ENCODE measurements at regions not wholly inside any gene's neighbourhood (a gene's known extent, or its start where the extent isn't known, plus 50 kb on each side); places are given as distances from the start of the nearest gene placed in this dataset.

GRCh38 chr2:212745359-212745758, 206.8 kb upstream of the ERBB4 start:
- no peak for DNase-seq
- no peak overlapping the region for H2AK5ac ChIP-seq (ENCODE audit: insufficient read length, low read length)
- Mint-ChIP-seq H3K9me3 (0 out of 5 replicates have a peak, but pooled peaks cover 0 to under 1% of the 10 kb centered on the region in 2 experiments), H3K4me3 (no peak overlapping the region), H3K4me1 (peaks cover 0 to 4% of the 10 kb centered on the region in 2 experiments; a peak in 2 of 4 replicates), H3K36me3 (ENCODE audit: insufficient read depth in 1 of 3, low read depth in 3 of 3) (peaks cover 0 to 2% (median 0%) of the 10 kb centered on the region in 3 experiments; a peak in 2 of 7 replicates), H3K27ac (no peak overlapping the region), H3K27me3 (ENCODE audit: low read depth) (no peaks in the 10 kb centered on the region)
- no peak overlapping the region for H3T11ph ChIP-seq (ENCODE audit: low read length)
- H3K27ac ChIP-seq (ENCODE audit: insufficient read length, low read depth, low read length), result no peak overlapping the region
- H4K20me1 ChIP-seq (ENCODE audit: control insufficient read depth, insufficient read depth, insufficient read length), result no peaks in the 10 kb centered on the region
- H3K56ac ChIP-seq (ENCODE audit: insufficient read length, low read depth, low read length), result no peak overlapping the region
- no peaks in the 10 kb centered on the region for H3K23me2 ChIP-seq (ENCODE audit: insufficient read length, low read depth, low read length, poor library complexity, severe bottlenecking)
- H3K79me2 ChIP-seq (ENCODE audit: insufficient read depth, low read length), result no peaks in the 10 kb centered on the region
- H3K18ac ChIP-seq (ENCODE audit: insufficient read length, low read depth, low read length), result no peak overlapping the region
- no peak overlapping the region for H3K14ac ChIP-seq (ENCODE audit: insufficient read depth, low read length)
- no peak for TF ChIP-seq CTCF (conservative IDR thresholded peaks at IDR 0.05)
- no peak overlapping the region for H3K9ac ChIP-seq (ENCODE audit: extremely low read depth, insufficient read length, low read length)
- H3K79me1 ChIP-seq (ENCODE audit: insufficient read depth, low read depth, low read length, poor library complexity, severe bottlenecking), result no peaks in the 10 kb centered on the region
- H2BK5ac ChIP-seq (ENCODE audit: insufficient read length, low read length), result no peak overlapping the region
- no peaks in the 10 kb centered on the region for H3K4me1 ChIP-seq (ENCODE audit: insufficient read depth, low read length)
- no peak overlapping the region for H3K4ac ChIP-seq (ENCODE audit: low read depth, low read length)
- no peak overlapping the region for H4K8ac ChIP-seq (replicated peaks; ENCODE audit: insufficient read length, low read depth, low read length)
- no peak overlapping the region for H2AFZ ChIP-seq (ENCODE audit: low read length)
- H2BK20ac ChIP-seq (ENCODE audit: low read depth, low read length, poor library complexity, severe bottlenecking), result no peak overlapping the region
- H3K9me3 ChIP-seq (ENCODE audit: control insufficient read depth, low read depth, low read length), result no peaks in the 10 kb centered on the region
- H2BK120ac ChIP-seq (ENCODE audit: low read depth, low read length, poor library complexity, severe bottlenecking), result no peak overlapping the region
- no peak overlapping the region for H4K91ac ChIP-seq (ENCODE audit: insufficient read length, low read depth, low read length)
- H3K23ac ChIP-seq (ENCODE audit: insufficient read length, low read depth, low read length), result no peak overlapping the region
- H2BK15ac ChIP-seq (ENCODE audit: low read depth, low read length), result no peak overlapping the region
- no peak overlapping the region for H3K4me2 ChIP-seq (ENCODE audit: insufficient read depth, insufficient read length, low read length)
- H2BK12ac ChIP-seq (ENCODE audit: insufficient read length, low read depth, low read length), result no peak overlapping the region
- no peak overlapping the region for H4K5ac ChIP-seq (ENCODE audit: insufficient read length, low read depth, low read length)
- H3K27me3 ChIP-seq (ENCODE audit: insufficient read depth, low read length), result no peaks in the 10 kb centered on the region
